OCI-LY1 (cell line): ENCODE measurements at regions not wholly inside any gene's neighbourhood (a gene's known extent, or its start where the extent isn't known, plus 50 kb on each side); places are given as distances from the start of the nearest gene placed in this dataset.

Experiments
- H2AFZ ChIP-seq: fragments of 200-600 bp; sonication (generic), shearing (Covaris generic); 2 replicates; pipeline ENCODE4 v1.6.0; 2014; ENCODE audit warnings: antibody characterized with exemption, mild to moderate bottlenecking, low read length
- H3F3A ChIP-seq: fragments of 200-600 bp; sonication (generic), shearing (Covaris generic); 2 replicates; pipeline ENCODE4 v1.6.0; 2014; ENCODE audit warnings: mild to moderate bottlenecking, antibody characterized with exemption, low read length, moderate library complexity; ENCODE audit not compliant: insufficient read depth
- H3K27ac ChIP-seq: fragments of 200-600 bp; sonication (generic); 2 replicates; pipeline ENCODE4 v1.5.1; 2014; ENCODE audit warnings: low read length, mixed run types, mild to moderate bottlenecking, low read depth; ENCODE audit not compliant: poor library complexity, severe bottlenecking
- H3K27me3 ChIP-seq: fragments of 200-600 bp; sonication (generic); 2 replicates; pipeline ENCODE4 v1.6.0; 2014; ENCODE audit warnings: antibody characterized with exemption, mild to moderate bottlenecking, low read length, moderate library complexity; ENCODE audit not compliant: insufficient read depth
- H3K36me3 ChIP-seq: fragments of 200-600 bp; sonication (generic); 2 replicates; pipeline ENCODE4 v1.6.1; 2014; ENCODE audit warnings: mild to moderate bottlenecking, antibody characterized with exemption, low read length, moderate library complexity, mixed read lengths; ENCODE audit not compliant: insufficient read depth
- H3K4me1 ChIP-seq: fragments of 200-600 bp; sonication (generic); 2 replicates; pipeline ENCODE4 v1.5.1; 2014; ENCODE audit warnings: mild to moderate bottlenecking, low read length, moderate library complexity; ENCODE audit not compliant: insufficient read depth, severe bottlenecking
- H3K4me2 ChIP-seq: fragments of 200-600 bp; sonication (generic), shearing (Covaris generic); 2 replicates; pipeline ENCODE4 v1.6.1; 2014; ENCODE audit warnings: low read length
- H3K4me3 ChIP-seq: fragments of 200-600 bp; sonication (generic); 2 replicates; pipeline ENCODE4 v1.5.1; 2014; ENCODE audit warnings: low read length, low read depth, mild to moderate bottlenecking, mixed read lengths; ENCODE audit not compliant: poor library complexity, severe bottlenecking
- H3K79me2 ChIP-seq: fragments of 200-600 bp; shearing (Covaris generic); 2 replicates; pipeline ENCODE4 v1.6.1; 2016; ENCODE audit warnings: mixed run types, low read length, mixed read lengths; ENCODE audit not compliant: insufficient read depth
- H3K9ac ChIP-seq: fragments of 200-600 bp; sonication (generic), shearing (Covaris generic); 2 replicates; pipeline ENCODE4 v1.6.1; 2014; ENCODE audit warnings: mild to moderate bottlenecking, low read length, mixed read lengths
- H3K9me2 ChIP-seq: fragments of 200-600 bp; sonication (generic), shearing (Covaris generic); 2 replicates; pipeline ENCODE4 v1.6.1; 2014; ENCODE audit warnings: low read depth, mild to moderate bottlenecking, low read length, mixed read lengths
- H3K9me3 ChIP-seq: fragments of 200-600 bp; shearing (Covaris generic); 2 replicates; pipeline ENCODE4 v1.6.1; 2014; ENCODE audit warnings: low read length, mixed read lengths
- H4K20me1 ChIP-seq: fragments of 200-600 bp; sonication (generic), shearing (Covaris generic); 2 replicates; pipeline ENCODE4 v1.6.0; 2016; ENCODE audit warnings: mild to moderate bottlenecking, low read length; ENCODE audit not compliant: insufficient read depth
- EZH2 ChIP-seq: fragments of 200-600 bp; sonication (generic), shearing (Covaris generic); IDR thresholded peaks from 2 replicates; pipeline ENCODE4 v1.8.0; 2017; ENCODE audit warnings: borderline replicate concordance, mixed run types, mild to moderate bottlenecking, antibody characterized with exemption, low read length, moderate library complexity, mixed read lengths
- TF ChIP-seq, protein P1 (sequence below): fragments of 200-600 bp; sonication (generic), shearing (Covaris generic); IDR thresholded peaks from 2 replicates; pipeline ENCODE4 v1.5.1; 2017; ENCODE audit warnings: mild to moderate bottlenecking, antibody characterized with exemption, low read length, moderate library complexity, mixed read lengths

DNA sequence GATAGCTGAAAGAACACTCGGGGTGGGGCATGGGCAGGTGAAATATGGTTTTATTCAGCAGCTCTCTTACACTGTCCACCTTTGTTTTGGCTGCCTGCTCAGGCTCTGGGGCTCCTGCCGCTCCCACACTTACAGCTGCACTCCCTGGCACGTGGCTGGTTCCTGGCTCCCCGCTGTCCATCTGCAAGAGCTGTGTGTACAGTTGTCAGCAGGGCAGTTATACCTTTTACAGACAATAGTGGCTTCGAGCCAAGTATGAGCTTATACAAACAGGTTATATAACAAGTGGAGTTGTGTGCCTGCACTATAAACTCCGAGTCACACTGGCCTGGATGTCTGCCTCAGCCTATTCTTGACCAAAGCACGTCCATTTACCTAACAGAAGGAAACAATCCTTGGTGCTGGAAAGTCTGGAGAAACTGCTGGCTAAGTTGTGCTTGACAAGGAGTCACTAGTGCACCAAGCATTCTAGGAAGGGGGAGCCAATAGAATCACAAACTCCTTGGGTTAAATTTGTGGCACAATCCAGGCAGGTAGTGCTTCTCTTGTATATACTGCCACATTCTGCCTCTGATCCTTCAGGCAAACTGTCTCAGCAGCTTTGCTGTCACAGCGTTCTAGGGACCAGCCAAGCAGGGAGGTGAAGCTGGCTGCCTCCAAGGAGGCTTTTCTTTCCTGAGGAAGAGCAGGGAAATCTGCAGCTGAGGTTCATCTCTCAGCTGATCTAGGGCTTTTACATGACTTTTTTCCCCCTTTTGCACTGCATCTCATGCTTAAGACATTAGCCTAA lies 68.2 kb downstream of the NHLRC3 start:
- H3K9me3 ChIP-seq, result no peaks in the 10 kb centered on the region
- H2AFZ ChIP-seq, result no peak overlapping the region
- H3K4me1 ChIP-seq, result no peaks in the 10 kb centered on the region
- TF ChIP-seq, protein P1, sequence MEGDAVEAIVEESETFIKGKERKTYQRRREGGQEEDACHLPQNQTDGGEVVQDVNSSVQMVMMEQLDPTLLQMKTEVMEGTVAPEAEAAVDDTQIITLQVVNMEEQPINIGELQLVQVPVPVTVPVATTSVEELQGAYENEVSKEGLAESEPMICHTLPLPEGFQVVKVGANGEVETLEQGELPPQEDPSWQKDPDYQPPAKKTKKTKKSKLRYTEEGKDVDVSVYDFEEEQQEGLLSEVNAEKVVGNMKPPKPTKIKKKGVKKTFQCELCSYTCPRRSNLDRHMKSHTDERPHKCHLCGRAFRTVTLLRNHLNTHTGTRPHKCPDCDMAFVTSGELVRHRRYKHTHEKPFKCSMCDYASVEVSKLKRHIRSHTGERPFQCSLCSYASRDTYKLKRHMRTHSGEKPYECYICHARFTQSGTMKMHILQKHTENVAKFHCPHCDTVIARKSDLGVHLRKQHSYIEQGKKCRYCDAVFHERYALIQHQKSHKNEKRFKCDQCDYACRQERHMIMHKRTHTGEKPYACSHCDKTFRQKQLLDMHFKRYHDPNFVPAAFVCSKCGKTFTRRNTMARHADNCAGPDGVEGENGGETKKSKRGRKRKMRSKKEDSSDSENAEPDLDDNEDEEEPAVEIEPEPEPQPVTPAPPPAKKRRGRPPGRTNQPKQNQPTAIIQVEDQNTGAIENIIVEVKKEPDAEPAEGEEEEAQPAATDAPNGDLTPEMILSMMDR, result no peak
- no peak for TF ChIP-seq EZH2
- H3K79me2 ChIP-seq, result no peaks in the 10 kb centered on the region
- H3K4me2 ChIP-seq, result no peak overlapping the region
- H3K36me3 ChIP-seq, result no peaks in the 10 kb centered on the region
- H3K9ac ChIP-seq, result no peak overlapping the region
- H4K20me1 ChIP-seq, result no peaks in the 10 kb centered on the region
- no peaks in the 10 kb centered on the region for H3K9me2 ChIP-seq
- no peak overlapping the region for H3K4me3 ChIP-seq
- no peak overlapping the region for H3K27ac ChIP-seq
- H3K27me3 ChIP-seq, result no peaks in the 10 kb centered on the region
- H3F3A ChIP-seq, result no peaks in the 10 kb centered on the region

DNA sequence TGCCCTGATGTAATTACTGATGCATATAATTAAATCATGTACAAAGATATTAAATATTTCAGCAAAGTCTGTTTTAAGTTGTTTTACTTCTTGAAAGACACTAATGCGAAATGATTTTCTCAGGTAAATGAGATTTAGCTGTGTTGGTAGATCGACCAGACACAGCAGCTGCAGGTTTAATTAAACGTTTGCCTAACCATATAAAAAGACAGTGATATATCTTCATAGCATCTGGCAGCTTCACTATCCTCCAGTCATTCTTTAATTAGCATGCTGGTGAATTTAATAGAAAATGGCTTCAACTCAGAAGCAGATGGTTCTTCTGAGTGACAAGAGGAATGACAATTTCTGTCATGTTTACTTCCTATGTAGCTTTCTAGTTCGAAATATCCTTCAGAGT lies 69.3 kb downstream of the NHLRC3 start:
- Histone ChIP-seq H3F3A (no peaks in the 10 kb centered on the region), H3K4me3 (no peak overlapping the region), H3K9ac (no peak overlapping the region), H3K79me2 (no peaks in the 10 kb centered on the region), H3K4me1 (no peaks in the 10 kb centered on the region), H3K27ac (no peak overlapping the region), H3K4me2 (no peak overlapping the region), H3K9me2 (no peaks in the 10 kb centered on the region), H3K36me3 (no peaks in the 10 kb centered on the region), H2AFZ (no peak overlapping the region), H4K20me1 (no peaks in the 10 kb centered on the region), H3K27me3 (no peaks in the 10 kb centered on the region), H3K9me3 (no peaks in the 10 kb centered on the region)
- no peak for TF ChIP-seq EZH2
- TF ChIP-seq, protein P1, result no peak

DNA sequence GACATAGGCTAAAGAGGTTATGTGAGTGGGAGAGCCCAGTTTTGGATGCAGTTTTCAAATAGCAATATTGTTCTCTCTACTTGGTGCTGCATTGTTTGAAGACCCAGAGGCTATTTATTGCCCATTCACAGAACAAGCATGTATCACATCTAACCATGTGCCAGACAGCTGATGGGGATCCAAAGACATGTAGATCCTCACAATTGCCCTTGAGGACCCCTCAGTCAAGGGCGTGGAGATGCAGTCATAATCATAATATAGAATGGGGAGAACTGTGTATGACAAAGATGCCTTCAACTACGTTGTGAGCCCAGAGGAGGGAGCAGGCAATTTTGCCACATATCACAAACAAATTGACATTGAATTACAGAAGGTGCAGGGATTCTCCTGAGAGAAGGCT lies 70.5 kb downstream of the NHLRC3 start:
- Histone ChIP-seq H3K79me2 (no peaks in the 10 kb centered on the region), H3K36me3 (no peaks in the 10 kb centered on the region), H4K20me1 (no peaks in the 10 kb centered on the region), H3K9me3 (no peaks in the 10 kb centered on the region), H3K27me3 (no peaks in the 10 kb centered on the region), H2AFZ (no peak overlapping the region), H3K9me2 (no peaks in the 10 kb centered on the region), H3K4me2 (no peak overlapping the region), H3K4me3 (no peak overlapping the region), H3K4me1 (no peaks in the 10 kb centered on the region), H3K9ac (no peak overlapping the region), H3F3A (no peaks in the 10 kb centered on the region), H3K27ac (no peak overlapping the region)
- TF ChIP-seq, protein P1, result no peak
- TF ChIP-seq EZH2, result no peak
